Kidney (tissue), 13 donors: ENCODE measurements at regions not wholly inside any gene's neighbourhood (a gene's known extent, or its start where the extent isn't known, plus 50 kb on each side); places are given as distances from the start of the nearest gene placed in this dataset.

ENCODE experiments used
- DNase-seq, 5 donors: peaks; one replicate each; pipeline ENCODE4 v3.0.0-alpha.2; 2013 to 2020
- FAIRE-seq: peaks from 2 replicates; lab custom pipeline; 2012; peaks lifted over from hg19 to GRCh38; lab: Jason Lieb, UNC
- H3K27ac ChIP-seq, 2 donors: one replicate each; pipeline ENCODE4 v1.7.0; 2013; ENCODE audit warnings: low read depth in 2 of 2, low read length in 2 of 2, inconsistent platforms in 1 of 2
- H3K27me3 ChIP-seq: one replicate; pipeline ENCODE4 v1.7.1; 2013; ENCODE audit warnings: low read length, inconsistent platforms; ENCODE audit not compliant: control insufficient read depth, insufficient read depth
- H3K36me3 ChIP-seq, 3 donors: one replicate each; pipeline versions ENCODE4 v1.7.0 to v1.7.1; 2013; ENCODE audit warnings: low read length in 3 of 3, control low read depth in 1 of 3, inconsistent platforms in 1 of 3; ENCODE audit not compliant: insufficient read depth in 3 of 3, control insufficient read depth in 2 of 3
- H3K4me1 ChIP-seq, 3 donors: one replicate each; pipeline versions ENCODE4 v1.7.0 to v1.7.1; 2013; ENCODE audit warnings: low read length in 3 of 3, inconsistent platforms in 1 of 3, low read depth in 1 of 3; ENCODE audit not compliant: control insufficient read depth in 2 of 3, insufficient read depth in 2 of 3
- H3K4me3 ChIP-seq, 3 donors: one replicate each; pipeline versions ENCODE4 v1.7.0 to v1.8.1; 2013; ENCODE audit warnings: low read length in 3 of 3, control low read depth in 1 of 3, inconsistent platforms in 1 of 3
- H3K9ac ChIP-seq, 3 donors: one replicate each; pipeline versions ENCODE4 v1.7.0 to v1.7.1; 2013; ENCODE audit warnings: low read length in 3 of 3, control low read depth in 1 of 3, inconsistent platforms in 1 of 3
- H3K9me3 ChIP-seq, 3 donors: one replicate each; pipeline versions ENCODE4 v1.7.0 to v1.7.1; 2013; ENCODE audit warnings: low read length in 3 of 3, control low read depth in 1 of 3, inconsistent platforms in 1 of 3; ENCODE audit not compliant: control insufficient read depth in 2 of 3, insufficient read depth in 1 of 3
- CTCF ChIP-seq: IDR thresholded peaks from 3 replicates; pipeline ENCODE4 v1.5.1; 2012; ENCODE audit warnings: mild to moderate bottlenecking, moderate library complexity, borderline replicate concordance; ENCODE audit not compliant: insufficient read depth; ENCODE audit errors: extremely low read depth
- intact Hi-C: fragments of 100-400 bp; cut with DNase I; formaldehyde crosslinking; loops from one replicate; pipeline ENCODE4 v1.11.1; 2022
- donor health status: control.
- donor health status: control.
- donor health status: control.
- donor health status: control.
- donor health status: control.
- donor health status: DM: yes; HTN: yes; CAD: no.
- donor health status: Normal renal cell carcinoma (clear cell type).

GRCh38 chr13:100855151-100855550, 180.6 kb upstream of the TMTC4 start:
- intact Hi-C loops = no loop called here
- Histone ChIP-seq H3K9ac (no peak overlapping the region), H3K4me1 (no peaks in the 10 kb centered on the region), H3K27me3 (no peaks in the 10 kb centered on the region), H3K4me3 (no peak overlapping the region), H3K27ac (no peak overlapping the region), H3K36me3 (no peaks in the 10 kb centered on the region), H3K9me3 (no peaks in the 10 kb centered on the region)
- no peak for FAIRE-seq
- TF ChIP-seq CTCF = no peak
- DNase-seq = no peak

- Histone ChIP-seq H3K36me3 (no peaks in the 10 kb centered on the region), H3K9me3 (no peaks in the 10 kb centered on the region), H3K4me3 (no peak overlapping the region), H3K27ac (no peak overlapping the region), H3K9ac (no peak overlapping the region), H3K4me1 (no peaks in the 10 kb centered on the region), H3K27me3 (no peaks in the 10 kb centered on the region)
- no peak for FAIRE-seq
- intact Hi-C loops = no loop called here
- DNase-seq = no peak
- no peak for TF ChIP-seq CTCF
These were observed 179.4 kb upstream of the TMTC4 start for GRCh38 chr13:100854006-100854405.

- no peak for TF ChIP-seq CTCF
- no peak for FAIRE-seq
- intact Hi-C loops = no loop called here
These were observed 178.8 kb upstream of the TMTC4 start for GRCh38 chr13:100853434-100853833.

GRCh38 chr13:100852146-100852545, 177.6 kb upstream of the TMTC4 start:
- DNase-seq (no peak), FAIRE-seq (no peak)
- Histone ChIP-seq H3K4me3 (no peak overlapping the region), H3K27ac (no peak overlapping the region), H3K27me3 (no peaks in the 10 kb centered on the region), H3K9ac (no peak overlapping the region), H3K9me3 (no peaks in the 10 kb centered on the region), H3K4me1 (no peaks in the 10 kb centered on the region), H3K36me3 (no peaks in the 10 kb centered on the region)
- intact Hi-C loops = no loop called here
- no peak for TF ChIP-seq CTCF

More at GRCh38 chr13:100853434-100853833, 178.8 kb upstream of the TMTC4 start:
- Histone ChIP-seq H3K9ac (no peak overlapping the region), H3K27me3 (no peaks in the 10 kb centered on the region), H3K27ac (no peak overlapping the region), H3K36me3 (no peaks in the 10 kb centered on the region), H3K4me3 (no peak overlapping the region), H3K4me1 (no peaks in the 10 kb centered on the region), H3K9me3 (no peaks in the 10 kb centered on the region)
- no peak for DNase-seq
